OCI-M1 (cell line): ENCODE measurements at regions not wholly inside any gene's neighbourhood (a gene's known extent, or its start where the extent isn't known, plus 50 kb on each side); places are given as distances from the start of the nearest gene placed in this dataset.
"Not testable (repeated sequence)": the region's sequence is repeated elsewhere in the genome, so short reads cannot be mapped to it uniquely, and the experiment has no call there.

Experiments
- DNase-seq: peaks from one replicate; lab custom pipeline; 2025; lab: John Stamatoyannopoulos, UW

GRCh38 chr22:48429446-48430020, 1398.1 kb downstream of the BRD1 start:
- DNase-seq, result no peak

DNA sequence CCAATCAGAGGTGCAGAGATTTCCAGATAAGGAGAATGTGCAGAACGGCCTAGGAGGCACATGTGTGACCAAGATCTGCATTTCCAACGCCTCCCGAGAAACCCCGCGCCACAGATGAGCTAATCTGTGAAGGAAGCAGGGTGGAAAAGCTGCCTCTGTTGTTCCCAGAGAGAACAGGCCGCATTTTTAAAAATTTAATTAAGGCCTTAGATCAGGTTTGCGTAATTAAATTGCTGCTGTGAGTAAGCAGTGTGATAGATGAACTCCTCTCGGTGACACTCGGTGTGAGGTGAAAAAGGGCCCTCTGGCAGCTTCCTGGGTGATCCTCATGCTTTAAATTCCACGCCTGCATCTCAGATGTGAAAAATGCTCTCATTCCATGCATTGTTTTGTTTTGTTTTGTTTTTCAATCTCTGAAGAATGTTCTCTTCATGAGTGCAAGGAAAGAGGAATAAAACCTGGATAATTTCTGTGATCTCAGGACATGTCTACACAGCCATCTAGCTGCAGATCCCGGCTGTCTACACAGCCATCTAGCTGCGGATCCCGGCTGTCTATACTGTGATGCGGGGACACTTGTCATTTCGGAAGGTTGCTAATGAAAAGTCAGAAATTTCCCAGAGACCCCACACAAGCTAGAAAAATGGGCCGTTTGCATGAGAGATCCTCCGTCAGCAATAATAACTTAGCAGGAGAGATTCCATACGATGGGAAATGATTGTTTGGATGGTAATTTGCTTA, 1398.9 kb downstream of the BRD1 start:
- no peak for DNase-seq

- DNase-seq, result no peak
These were observed 1399.9 kb downstream of the BRD1 start for GRCh38 chr22:48427731-48428211.

GRCh38 chr22:48426466-48427380, 1401.0 kb downstream of the BRD1 start:
- no peak for DNase-seq

- DNase-seq, result no peak
These were observed 1402.0 kb downstream of the BRD1 start for GRCh38 chr22:48425641-48426040.

GRCh38 chr22:48425091-48425506, 1402.6 kb downstream of the BRD1 start:
- DNase-seq, result no peak

- DNase-seq, result no peak
These were observed 1403.0 kb downstream of the BRD1 start for GRCh38 chr22:48424661-48425060.

- DNase-seq, result no peak
These were observed 1403.5 kb downstream of the BRD1 start for GRCh38 chr22:48424201-48424627.

DNA sequence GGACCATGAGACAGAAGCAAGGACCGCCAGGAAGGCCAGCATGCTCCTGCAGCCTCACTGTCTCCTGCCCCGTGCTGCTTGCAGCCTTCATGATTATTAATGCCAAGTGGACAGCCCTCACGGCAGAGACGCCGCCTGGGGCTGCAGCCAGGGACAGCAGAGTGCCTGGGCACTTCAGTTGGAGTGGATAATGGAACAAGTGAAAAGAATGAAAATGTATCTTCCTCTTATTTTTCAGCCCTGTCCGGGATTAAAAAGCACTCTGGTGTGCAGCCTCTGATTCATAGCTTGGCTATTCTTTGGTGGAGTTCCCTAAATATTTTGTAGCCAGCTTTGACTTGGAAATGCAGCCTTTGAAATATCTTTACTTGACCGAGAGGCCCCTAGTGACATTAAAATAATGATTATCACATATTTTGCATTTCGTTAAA, 1404.2 kb downstream of the BRD1 start:
- DNase-seq, result no peak

- DNase-seq, result no peak
These were observed 1404.7 kb downstream of the BRD1 start for GRCh38 chr22:48422900-48423480.

- no peak for DNase-seq
These were observed 1408.8 kb downstream of the BRD1 start for GRCh38 chr22:48418831-48419230.

- no peak for DNase-seq
These were observed 1410.2 kb downstream of the BRD1 start for GRCh38 chr22:48417225-48418070.

- DNase-seq, result no peak
These were observed 1411.1 kb downstream of the BRD1 start for GRCh38 chr22:48416396-48417224.

- no peak for DNase-seq
These were observed 1412.2 kb downstream of the BRD1 start for GRCh38 chr22:48415520-48415919.

- DNase-seq, result no peak
These were observed 1413.0 kb downstream of the BRD1 start for GRCh38 chr22:48414651-48415050.

DNA sequence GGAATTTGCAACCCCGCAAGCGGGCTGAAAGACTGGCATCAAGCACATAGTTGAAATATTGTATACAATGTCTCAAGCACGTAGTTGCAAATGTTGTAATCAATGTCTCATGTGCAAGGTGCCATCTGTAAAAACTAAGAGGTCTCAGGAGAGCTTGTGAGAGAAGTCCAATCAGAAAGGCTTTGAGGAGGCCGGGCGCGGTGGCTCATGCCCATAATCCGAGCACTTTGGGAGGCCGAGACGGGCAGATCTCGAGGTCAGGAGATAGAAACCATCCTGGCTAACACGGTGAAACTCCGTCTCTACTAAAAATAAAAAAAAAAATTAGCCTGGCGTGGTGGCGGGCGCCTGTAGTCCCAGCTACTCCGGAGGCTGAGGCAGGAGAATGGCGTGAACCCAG, 1414.7 kb downstream of the BRD1 start:
- DNase-seq, result not testable (repeated sequence)

DNA sequence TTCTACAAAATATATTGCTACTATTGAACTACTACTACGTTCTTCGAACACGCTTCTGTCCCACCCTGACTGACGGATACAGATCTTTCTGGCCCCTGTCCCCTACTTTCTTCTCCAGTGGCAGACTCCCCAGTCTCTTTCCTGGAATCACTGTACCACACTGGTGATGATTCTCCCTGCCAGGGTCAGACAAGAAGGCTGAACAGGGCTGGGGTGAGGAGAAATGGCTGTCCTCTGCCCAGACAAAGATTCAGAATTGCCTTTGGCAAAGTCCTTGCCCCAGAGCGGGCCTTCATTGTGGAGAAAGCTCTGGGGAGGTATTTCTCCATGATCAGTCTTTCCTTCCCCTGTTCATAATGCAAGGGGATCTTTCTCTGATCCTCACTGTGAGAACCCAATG, 1417.1 kb downstream of the BRD1 start:
- no peak for DNase-seq

- DNase-seq, result no peak
These were observed 1420.3 kb downstream of the BRD1 start for GRCh38 chr22:48407256-48407955.

- no peak for DNase-seq
These were observed 1421.5 kb downstream of the BRD1 start for GRCh38 chr22:48406161-48406560.

DNA sequence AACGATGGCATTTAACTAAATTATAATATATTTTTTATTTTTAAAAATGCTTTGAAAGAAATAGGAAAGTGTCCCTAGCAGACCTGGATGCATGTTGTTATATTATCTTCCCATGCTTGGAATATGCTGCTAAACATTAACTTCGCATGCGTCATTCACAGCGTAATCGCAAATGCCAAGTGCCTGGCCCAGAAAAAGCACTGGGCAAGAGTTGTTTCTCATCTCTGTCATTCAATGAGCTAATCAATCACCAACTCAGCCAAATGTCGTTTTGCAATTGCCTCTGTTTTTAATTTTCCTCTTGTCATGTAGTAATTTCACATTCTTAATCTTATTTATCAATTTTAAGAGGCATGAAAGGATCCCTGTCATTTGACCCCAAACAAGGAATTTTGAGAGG, 1421.9 kb downstream of the BRD1 start:
- DNase-seq, result no peak
